ENCODE measurements at regions not wholly inside any gene's neighbourhood (a gene's known extent, or its start where the extent isn't known, plus 50 kb on each side); places are given as distances from the start of the nearest gene placed in this dataset.
A peak's percentile ranks its signal among the peaks of the same experiment; 100 is the strongest.
"Not testable (repeated sequence)": the region's sequence is repeated elsewhere in the genome, so short reads cannot be mapped to it uniquely, and the experiment has no call there.

DNA sequence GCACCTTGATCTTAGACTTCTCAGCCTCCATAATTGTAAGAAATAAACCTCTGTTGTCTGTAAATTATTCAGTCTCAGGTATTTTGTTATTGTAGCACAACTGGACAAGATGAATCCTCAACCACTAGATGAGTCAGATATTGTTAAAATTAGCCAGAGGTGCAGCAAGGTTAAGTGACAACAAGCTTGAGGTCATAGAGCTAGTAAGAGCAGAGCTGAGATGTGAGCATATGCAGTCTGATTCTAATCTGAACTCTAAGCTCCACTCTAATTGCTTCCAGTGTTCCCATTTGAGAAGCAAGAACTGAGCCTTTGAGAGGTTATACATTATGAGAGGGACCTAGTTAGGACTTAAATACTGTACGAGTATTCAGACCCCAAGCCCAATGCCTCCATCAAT lies 93.1 kb downstream of the FZD1 start:
- DNase-seq: no peak

- DNase-seq: no peak
These were observed 93.7 kb downstream of the FZD1 start for GRCh38 chr7:91357901-91358300.

DNA sequence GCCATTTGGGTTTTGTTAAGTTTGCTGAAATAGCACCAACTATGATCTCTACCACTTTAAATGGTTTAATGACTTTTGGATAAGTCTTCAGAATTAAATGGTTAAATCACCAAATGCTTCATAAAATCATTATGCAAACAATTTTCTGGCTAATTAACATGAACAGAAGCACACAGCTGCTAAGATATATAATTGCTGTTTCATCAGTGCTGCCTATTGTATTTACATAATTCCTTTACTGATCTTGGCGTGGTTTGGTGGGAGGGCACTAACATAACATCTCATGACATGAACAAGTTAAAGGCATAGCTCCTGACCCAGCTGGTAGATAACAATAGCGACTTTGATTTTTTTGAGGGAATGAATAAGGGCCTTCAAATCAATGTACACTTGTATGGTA lies 94.1 kb downstream of the FZD1 start:
- no peak for DNase-seq

DNA sequence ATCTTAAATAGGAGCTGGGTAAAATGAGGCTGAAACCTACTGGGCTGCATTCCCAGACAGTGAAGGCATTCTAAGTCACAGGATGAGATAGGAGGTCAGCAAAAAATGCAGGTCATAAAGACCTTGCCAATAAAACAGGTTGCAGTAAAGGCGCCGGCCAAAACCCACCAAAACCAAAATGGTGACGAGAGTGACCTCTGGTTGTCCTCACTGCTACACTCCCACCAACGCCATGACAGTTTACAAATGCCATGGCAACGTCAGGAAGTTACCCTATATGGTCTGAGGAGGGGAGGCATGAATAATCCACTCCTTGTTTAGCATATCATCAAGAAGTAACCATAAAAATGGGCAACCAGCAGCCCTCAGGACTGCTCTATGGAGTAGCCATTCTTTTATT lies 100.9 kb downstream of the FZD1 start:
- not testable (repeated sequence) for DNase-seq

DNA sequence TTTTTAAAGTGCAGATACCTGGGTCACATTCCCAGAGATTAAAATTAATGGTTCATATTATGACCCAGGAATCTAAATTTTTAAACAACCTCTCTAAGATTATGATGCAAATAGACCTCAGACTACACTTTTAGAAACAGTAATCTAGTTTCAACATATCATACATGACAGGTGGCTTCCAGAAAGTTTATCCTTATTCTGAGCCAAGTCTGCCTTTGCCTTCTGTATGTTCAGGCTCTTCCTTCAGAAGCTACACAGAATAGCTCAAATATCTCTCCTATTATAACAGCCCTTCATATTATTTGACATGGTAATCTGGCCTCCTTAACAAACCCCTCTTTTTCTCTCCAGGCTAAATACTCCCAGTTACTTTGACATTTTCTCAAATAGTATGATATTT lies 101.9 kb downstream of the FZD1 start:
- DNase-seq: no peak

GRCh38 chr7:91367812-91368578 lies 103.8 kb downstream of the FZD1 start:
- no peak for DNase-seq

DNA sequence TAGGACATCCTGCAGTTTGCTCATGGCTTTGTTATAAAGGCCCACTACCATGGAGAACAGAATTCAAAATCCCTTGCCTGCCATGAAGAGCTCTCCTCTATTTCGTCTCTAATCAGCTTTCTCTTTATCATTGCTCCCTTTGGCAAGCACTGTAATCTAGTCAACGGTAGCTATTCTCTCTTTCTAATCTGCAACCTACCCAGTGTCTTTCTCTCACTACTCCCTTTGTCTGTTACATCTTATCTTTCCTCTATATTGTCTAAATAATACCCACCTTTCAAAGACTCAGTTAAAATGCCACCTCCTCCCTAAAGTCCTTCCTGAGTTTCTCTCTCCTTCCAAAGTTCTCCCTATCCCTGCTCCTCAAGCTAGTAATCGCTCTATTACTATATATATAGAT lies 108.1 kb downstream of the FZD1 start:
- no peak for DNase-seq

DNA sequence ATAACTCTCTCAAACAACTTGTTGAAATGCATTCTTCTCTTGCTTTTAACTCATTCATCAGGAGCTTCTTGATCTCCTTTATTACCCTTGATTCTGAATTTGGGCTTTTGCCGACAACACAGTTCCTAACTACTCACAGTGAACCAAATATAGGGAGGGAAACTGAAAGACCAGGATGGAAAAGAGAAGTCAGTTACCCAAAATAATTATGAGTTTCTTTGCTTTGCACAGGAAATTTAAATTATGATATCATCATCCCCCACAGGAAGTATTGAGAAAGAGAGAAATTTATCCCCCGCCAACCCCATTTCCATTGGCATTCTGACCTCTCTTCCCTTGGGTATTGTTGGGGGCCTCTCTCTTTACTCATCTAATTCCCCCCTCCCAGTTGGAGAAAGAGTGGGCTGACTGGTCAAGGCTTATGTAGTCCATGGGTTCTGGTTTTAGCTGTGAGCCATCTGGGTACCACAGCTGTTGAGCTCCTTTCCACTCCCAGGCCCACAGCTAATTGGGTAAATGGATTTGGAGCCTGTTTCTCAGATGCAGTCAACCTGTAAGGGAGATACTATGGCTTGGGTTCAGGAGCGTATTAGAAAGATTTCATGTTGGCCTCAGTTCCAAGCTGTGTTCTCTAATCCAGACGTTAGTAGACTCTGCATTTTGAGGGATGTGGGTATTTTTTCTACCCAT lies 109.0 kb downstream of the FZD1 start:
- no peak for DNase-seq

- DNase-seq: no peak
These were observed 110.2 kb downstream of the FZD1 start for GRCh38 chr7:91374321-91374989.

- no peak for DNase-seq
These were observed 111.1 kb downstream of the FZD1 start for GRCh38 chr7:91375378-91375777.

- no peak for DNase-seq
These were observed 113.9 kb downstream of the FZD1 start for GRCh38 chr7:91378131-91378530.

DNA sequence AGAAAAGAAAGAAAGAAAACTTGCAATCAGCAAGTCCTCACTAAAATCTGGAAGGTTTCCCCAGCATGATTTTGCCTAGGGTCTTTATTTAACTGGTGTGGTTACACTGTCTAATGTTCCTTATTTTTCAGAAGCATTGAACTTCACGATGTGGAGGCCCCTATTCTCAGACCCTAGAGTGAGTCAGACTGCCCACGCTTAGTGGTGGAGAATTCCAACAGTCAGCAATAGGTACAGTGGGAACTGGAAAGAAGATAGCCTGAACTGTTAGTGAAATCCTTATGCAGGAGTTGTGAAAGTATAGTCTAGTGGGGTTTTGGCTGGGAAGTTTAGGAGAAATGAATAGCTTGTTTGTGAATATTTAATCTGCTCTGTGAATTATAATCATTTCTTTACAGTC lies 115.0 kb downstream of the FZD1 start:
- DNase-seq: no peak

- no peak for DNase-seq
These were observed 115.8 kb downstream of the FZD1 start for GRCh38 chr7:91379991-91380390.

DNA sequence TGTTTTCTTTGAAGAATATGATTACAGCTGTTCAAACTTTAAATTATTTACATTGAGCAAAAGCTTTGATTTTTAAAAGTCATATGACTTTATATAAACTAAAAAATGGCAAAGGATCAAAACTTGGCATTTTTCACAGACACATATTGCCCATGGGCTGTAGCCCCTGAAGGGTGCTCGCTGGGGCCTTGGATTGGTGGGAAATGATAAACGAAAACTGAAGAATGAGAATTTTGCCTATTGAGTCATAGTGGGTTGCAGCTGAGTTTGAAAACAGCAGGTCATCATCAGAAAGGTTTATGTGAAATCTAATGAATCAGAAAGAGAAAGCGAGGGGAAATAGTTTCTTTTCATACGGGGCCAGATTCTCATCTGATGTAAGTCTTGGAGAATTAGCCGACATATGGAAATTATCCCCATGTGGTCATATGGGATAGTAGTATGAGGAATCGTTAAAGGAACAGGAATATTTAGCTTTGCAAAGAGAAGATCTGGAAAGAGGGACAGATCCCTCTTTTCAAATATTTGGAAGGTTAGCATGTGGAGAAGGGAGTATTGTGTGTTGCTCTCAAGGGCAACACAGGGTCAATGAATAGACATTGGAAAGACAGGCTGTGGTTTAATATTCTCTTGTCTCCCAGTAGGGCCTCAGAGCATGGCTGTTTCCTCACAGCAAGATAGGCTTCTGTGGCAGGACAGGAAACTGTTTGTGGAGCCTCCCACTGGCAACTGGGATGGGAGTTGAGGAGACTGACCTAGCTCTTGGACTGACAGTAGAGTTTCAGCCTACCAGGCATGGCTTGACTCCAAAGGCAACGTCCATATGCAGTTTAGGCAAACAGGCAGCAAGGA lies 119.0 kb downstream of the FZD1 start:
- DNase-seq: no peak

GRCh38 chr7:91383905-91384274 lies 119.7 kb downstream of the FZD1 start:
- DNase-seq: no peak

DNA sequence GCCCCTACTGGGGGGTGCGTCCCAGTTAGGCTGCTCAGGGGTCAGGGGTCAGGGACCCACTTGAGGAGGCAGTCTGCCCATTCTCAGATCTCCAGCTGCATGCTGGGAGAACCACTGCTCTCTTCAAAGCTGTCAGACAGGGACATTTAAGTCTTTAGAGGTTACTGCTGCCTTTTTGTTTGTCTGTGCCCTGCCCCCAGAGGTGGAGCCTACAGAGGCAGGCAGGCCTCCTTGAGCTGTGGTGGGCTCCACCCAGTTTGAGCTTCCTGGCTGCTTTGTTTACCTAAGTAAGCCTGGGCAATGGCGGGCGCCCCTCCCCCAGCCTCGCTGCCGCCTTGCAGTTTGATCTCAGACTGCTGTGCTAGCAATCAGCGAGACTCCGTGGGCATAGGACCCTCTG lies 130.5 kb downstream of the FZD1 start:
- DNase-seq: not testable (repeated sequence)

- DNase-seq: not testable (repeated sequence)
These were observed 131.1 kb downstream of the FZD1 start for GRCh38 chr7:91395313-91395712.

DNA sequence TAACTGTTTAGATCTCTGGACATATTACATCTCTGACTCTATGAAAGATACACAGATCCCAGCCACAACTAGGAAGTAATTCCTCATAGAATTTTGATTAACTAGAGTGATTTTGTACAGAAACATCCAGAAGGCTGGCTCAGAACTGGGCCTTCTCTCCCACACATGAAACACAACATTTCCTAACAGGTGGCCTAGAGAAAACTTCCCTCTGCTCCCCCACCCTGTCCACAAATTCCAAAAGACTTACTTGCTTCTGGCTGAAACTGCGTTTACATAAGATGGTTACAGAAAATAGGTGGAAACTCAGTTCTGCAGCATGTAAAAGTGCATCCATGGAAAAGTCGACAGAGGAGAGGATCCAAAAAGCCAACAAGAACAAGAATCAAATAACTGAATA lies 132.9 kb downstream of the FZD1 start:
- no peak for DNase-seq

DNA sequence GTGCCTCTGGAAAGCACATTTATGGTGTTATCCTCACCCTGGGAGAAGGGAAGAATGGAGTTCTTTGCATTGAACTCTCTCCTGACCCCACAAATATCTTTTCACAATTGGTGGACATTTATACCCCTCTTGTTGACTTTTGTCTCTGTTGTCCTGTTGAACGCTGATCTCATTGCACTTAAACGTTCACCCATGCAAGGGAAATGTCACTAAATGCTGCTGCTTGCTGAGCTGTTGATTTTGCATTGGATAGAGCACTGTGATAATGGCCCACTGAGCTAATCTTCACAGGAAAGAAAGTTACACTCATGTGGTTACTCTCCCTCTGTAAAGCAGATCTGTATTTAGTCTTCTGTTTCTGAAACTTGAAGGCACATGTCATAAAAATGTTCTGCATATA lies 133.4 kb downstream of the FZD1 start:
- peak; percentile 72 for DNase-seq

DNA sequence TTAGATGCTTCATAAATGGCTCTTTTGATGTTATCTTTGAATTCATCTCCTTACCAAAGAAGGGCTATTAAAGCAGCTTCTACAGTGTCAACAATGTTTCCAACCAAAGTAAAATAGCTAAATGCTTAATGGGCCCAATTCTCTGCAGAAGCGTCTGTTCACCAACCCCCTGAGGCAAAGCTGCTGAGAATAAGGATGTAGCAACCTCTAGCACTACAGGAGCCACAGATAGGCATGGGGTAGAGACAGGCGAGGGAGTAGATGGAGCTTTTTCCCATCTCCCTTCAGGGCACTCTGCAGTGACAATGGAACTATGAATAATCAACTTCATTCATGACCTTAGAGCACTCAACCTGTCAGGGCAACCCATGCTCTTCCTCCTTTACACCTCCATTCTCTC lies 134.1 kb downstream of the FZD1 start:
- DNase-seq: peak; percentile 77

- DNase-seq: no peak
These were observed 141.0 kb downstream of the FZD1 start for GRCh38 chr7:91405092-91405788.

DNA sequence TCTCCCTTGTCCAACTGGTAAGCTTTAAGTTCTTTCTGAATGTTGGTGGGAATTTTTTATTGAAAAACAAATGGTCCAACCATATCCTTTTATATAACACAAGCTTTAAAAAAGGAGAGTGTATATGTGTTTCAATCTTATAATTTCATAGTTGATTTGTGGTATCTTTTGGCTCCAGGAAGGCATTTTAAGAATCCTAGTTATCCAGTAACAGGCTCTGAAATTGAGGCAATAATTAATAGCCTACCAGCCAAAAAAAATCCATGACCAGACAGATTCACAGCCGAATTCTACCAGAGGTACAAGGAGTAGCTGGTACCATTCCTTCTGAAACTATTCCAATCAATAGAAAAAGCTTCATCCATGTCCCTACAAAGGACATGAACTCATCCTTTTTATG lies 141.6 kb downstream of the FZD1 start:
- DNase-seq: not testable (repeated sequence)

DNA sequence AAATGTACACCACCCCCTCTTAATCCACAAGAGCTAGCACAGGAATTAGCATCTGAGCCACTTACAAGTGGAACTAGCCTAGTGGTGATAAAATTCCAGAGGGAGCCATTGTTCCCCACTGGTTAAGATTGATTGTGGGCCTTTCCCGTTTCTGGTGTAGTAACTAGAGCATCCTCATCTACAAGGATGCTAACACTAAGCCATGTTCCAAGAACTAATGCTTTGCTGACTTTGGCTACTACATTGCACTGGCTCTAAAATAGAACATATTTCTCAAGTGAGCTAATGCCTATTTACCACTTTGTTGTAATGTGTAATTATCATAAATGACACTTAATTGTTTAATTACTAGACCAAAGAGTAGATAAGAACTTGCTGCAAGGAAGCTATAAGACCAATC lies 143.7 kb downstream of the FZD1 start:
- DNase-seq: no peak

Measured in DMS153 (cell line).